ENCODE measurements at regions not wholly inside any gene's neighbourhood (a gene's known extent, or its start where the extent isn't known, plus 50 kb on each side); places are given as distances from the start of the nearest gene placed in this dataset.
"Not testable (repeated sequence)": the region's sequence is repeated elsewhere in the genome, so short reads cannot be mapped to it uniquely, and the experiment has no call there.

DNA sequence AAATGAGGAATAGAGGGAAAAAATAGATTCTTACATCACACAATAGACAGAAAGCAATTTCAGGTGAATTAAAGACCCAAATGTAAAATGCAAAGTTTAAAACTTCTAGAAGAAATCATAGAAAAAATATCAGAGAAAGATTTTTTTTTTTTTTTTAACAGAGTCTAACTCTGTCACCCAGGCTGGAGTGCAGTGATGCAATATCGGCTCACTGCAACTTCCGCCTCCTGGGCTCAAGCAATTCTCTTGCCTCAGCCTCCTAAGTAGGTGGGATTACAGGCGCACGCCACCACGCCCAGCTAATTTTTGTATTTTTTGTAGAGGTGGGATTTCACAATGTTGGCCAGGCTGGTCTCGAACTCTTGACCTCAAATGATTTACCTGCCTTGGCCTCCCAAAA lies 141.8 kb downstream of the COPRS start:
- TF ChIP-seq MAX (CRISPR knock-in tag; IDR thresholded peaks at IDR 0.05); ZNF121 (CRISPR knock-in tag; IDR thresholded peaks at IDR 0.05); CTCF (IDR thresholded peaks at IDR 0.05); SP1 (CRISPR knock-in tag; conservative IDR thresholded peaks at IDR 0.05): not testable (repeated sequence)

Measured in WTC11 (cell line).